HG03175 (cell line): ENCODE measurements at regions not wholly inside any gene's neighbourhood (a gene's known extent, or its start where the extent isn't known, plus 50 kb on each side); places are given as distances from the start of the nearest gene placed in this dataset.
"Not testable (repeated sequence)": the region's sequence is repeated elsewhere in the genome, so short reads cannot be mapped to it uniquely, and the experiment has no call there.

Experiments used
- ATAC-seq: cut with Tn5 transposase; IDR thresholded peaks from one replicate; pipeline ENCODE4 v1.9.1; 2021; ENCODE audit warnings: mild to moderate bottlenecking, moderate library complexity; ENCODE audit not compliant: unreplicated experiment

DNA sequence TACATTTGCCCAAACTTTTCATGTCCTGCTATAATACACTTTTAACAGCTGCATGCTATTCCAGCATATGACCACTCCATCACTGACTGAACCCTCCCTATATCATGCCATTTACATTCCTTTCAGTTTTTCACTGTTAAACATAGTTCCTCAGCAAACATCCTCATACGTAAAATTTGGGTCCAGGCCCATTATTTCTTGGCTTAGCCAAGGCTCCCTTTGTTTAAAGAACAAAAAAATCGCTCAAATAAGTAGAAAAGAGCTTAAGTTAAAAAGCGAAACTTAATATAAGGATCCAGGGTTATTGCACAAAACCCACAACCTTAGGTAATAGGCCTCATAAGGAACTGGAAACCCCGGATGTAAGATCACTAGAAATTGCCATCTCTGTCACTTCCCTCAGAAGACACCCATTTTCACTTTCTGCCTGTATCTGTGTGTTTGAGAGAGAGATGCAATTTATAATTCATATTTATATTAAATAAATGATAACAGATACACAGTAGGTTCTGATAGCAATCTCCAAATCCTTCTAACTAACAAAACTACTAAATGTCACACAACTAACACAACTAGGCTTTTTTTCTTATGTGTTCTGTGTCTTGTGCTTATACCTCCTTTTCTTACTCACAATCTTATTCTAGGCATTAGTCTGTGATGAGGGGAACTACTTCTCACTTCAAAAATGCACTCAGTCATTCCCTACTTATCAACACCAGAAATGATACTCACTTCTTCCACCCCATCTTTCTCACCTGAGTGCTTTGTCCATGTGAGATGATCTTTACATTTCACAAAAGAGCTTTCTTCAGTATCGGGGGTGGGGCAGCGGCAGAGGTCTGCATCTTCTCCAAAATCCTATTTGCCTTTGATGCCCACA is 59.9 kb upstream of the FAM241A start:
- peak; percentile 70 for ATAC-seq

DNA sequence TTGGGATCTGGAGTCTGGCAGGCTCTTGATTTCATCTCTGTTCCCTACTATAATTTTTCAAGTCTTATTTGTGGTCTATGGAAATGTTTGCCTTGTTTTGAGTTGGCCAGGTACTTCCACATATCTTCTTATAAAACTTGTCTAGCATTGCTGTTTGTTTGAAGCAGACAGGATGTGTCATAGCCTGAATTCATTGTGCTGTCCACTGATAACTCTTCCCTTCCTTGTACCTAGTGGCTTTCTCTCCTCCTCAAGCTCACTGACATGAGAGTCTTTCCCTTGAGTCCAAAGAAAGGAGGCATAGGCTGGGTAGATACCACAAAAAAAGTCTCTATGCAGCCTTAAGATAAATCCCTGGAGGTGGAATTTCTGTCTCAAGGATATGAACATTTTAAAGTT is 59.2 kb upstream of the FAM241A start:
- no peak for ATAC-seq

GRCh38 chr4:112086661-112087060 is 58.6 kb upstream of the FAM241A start:
- ATAC-seq = not testable (repeated sequence)

- not testable (repeated sequence) for ATAC-seq
Measured at GRCh38 chr4:112092330-112092729, 52.9 kb upstream of the FAM241A start.

DNA sequence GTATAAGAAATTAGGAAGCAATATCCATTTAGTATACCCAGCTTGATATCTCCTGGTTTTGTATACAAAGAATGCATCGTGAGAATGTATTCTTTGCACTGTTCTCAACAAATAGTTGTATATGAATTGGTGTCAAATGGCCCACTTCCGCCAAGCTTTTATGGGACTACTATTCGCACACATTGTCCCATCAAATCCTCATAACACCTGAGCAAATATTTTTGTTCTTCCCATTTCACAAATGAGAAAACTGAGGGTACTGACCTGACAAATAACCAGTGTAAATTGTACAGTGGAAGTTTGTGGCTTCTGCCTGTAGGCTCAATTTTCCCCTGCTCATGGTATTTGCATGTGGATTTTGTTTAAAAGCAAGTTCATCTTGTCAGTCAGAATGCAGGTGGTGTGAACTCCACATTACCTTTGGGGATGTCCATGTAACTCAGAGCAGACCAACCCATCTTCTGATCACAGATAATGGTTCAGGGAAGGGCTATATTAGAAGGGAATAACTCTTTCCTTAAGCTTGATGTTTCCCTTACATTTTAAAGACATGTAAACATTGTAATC is 51.5 kb upstream of the FAM241A start:
- ATAC-seq = no peak

DNA sequence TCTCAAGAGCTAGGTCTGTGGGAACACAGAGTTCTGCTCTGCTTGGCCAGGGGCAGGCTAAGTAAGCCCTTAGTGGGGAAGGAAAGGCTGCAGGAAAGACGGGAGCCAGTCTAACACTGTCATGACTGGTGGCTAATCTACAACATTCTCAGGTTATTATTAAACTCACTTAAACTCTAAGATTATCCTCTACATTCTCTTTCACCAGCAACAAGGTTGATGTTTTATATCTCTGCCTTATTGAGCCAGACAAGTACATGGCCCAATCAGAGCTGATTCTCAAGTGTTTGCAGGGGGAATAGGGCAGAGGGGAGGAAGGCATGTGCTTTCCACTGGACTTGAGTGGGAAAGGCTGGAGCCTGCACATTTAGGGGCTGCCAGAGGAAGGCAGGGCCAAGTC is 50.9 kb upstream of the FAM241A start:
- ATAC-seq = no peak
